HCT116 (cell line): ENCODE measurements at regions not wholly inside any gene's neighbourhood (a gene's known extent, or its start where the extent isn't known, plus 50 kb on each side); places are given as distances from the start of the nearest gene placed in this dataset.

Source experiments
- ATAC-seq: fragments of 200-7000 bp; cut with Tn5 transposase; 2 replicates; pipeline ENCODE4 v1.9.1; 2020; ENCODE audit warnings: mild to moderate bottlenecking, moderate library complexity
- BruUV-seq: library from RNA; stranded (reverse); fragments of 400-500 nt; replicated peaks from 2 replicates; lab custom pipeline; 2021; lab: Mats Ljungman, UMichigan
- CTCF ChIA-PET: fragments of 300-600 bp; sonication (Branson Sonifier 250); formaldehyde crosslinking; loops from one replicate; lab custom pipeline; 2021; ENCODE audit warnings: antibody characterized with exemption; lab: Charles Lee
- POLR2A ChIA-PET: fragments of 300-600, 350-600 bp; sonication (Branson Sonifier 250); formaldehyde crosslinking; loops from one replicate; lab custom pipeline; 2021; ENCODE audit warnings: antibody characterized with exemption; lab: Charles Lee
- RAD21 ChIA-PET, 2 experiments: fragments of 300-600 bp; sonication (Branson Sonifier 250); formaldehyde crosslinking; loops; one replicate each; lab custom pipeline; 2023; ENCODE audit warnings: low total read pairs in 2 of 2; ENCODE audit not compliant: uncharacterized antibody in 2 of 2, unreplicated experiment in 2 of 2, low non-redundant PET in 1 of 2; lab: Charles Lee
- DNase-seq: peaks from one replicate; pipeline ENCODE4 v3.0.0-alpha.2; 2010; ENCODE audit warnings: low read depth, low spot score
- H2AFZ ChIP-seq: fragments of 200-600 bp; shearing (Covaris generic), sonication (generic); 2 replicates; pipeline ENCODE4 v1.6.1; 2017; ENCODE audit warnings: low read depth, mixed run types, mixed read lengths, antibody characterized with exemption, low read length; ENCODE audit not compliant: poor library complexity, severe bottlenecking
- H3K27ac ChIP-seq: 2 replicates; pipeline ENCODE4 v1.5.1; 2012; ENCODE audit warnings: low read depth, low read length
- H3K27me3 ChIP-seq: fragments of 200-600 bp; sonication (generic); 2 replicates; pipeline ENCODE4 v1.6.1; 2016; ENCODE audit warnings: mixed run types, low read length, mixed read lengths; ENCODE audit not compliant: insufficient read depth
- H3K36me3 ChIP-seq, 2 experiments: fragments of 200-500 bp in 1 of 2; fragments of 200-600 bp in 1 of 2; sonication (Bioruptor generic) in 1 of 2; sonication (generic) in 1 of 2; 2 replicates each; pipeline versions ENCODE4 v1.5.1 to v1.6.1; 2014 to 2016; ENCODE audit warnings: low read length in 2 of 2, inconsistent platforms in 1 of 2, mixed read lengths in 1 of 2, mixed run types in 1 of 2; ENCODE audit not compliant: insufficient read depth in 2 of 2, control insufficient read depth in 1 of 2
- H3K4me1 ChIP-seq, 2 experiments: fragments of 200-600 bp in 1 of 2; sonication (generic) in 1 of 2; 2 replicates each; pipeline versions ENCODE4 v1.5.1 to v1.6.1; 2012 to 2017; ENCODE audit warnings: low read length in 2 of 2, inconsistent platforms in 1 of 2, mild to moderate bottlenecking in 1 of 2, mixed read lengths in 1 of 2, mixed run types in 1 of 2, moderate library complexity in 1 of 2; ENCODE audit not compliant: insufficient read depth in 2 of 2, control insufficient read depth in 1 of 2
- H3K4me2 ChIP-seq: fragments of 200-600 bp; sonication (generic); 2 replicates; pipeline ENCODE4 v1.6.1; 2017; ENCODE audit warnings: mixed run types, low read length, mixed read lengths
- H3K4me3 ChIP-seq, 2 experiments: fragments of 200-600 bp in 1 of 2; sonication (generic) in 1 of 2; replicated peaks in 1 of 2; 2 replicates each; pipeline ENCODE4 v1.5.1; 2011 to 2016; ENCODE audit warnings: low read length in 2 of 2, control low read depth in 1 of 2, low read depth in 1 of 2, mild to moderate bottlenecking in 1 of 2, mixed read lengths in 1 of 2, mixed run types in 1 of 2
- H3K79me2 ChIP-seq: fragments of 200-600 bp; sonication (generic); 2 replicates; pipeline ENCODE4 v1.6.1; 2017; ENCODE audit warnings: mild to moderate bottlenecking, mixed run types, low read length, moderate library complexity, mixed read lengths; ENCODE audit not compliant: insufficient read depth
- H3K9ac ChIP-seq: fragments of 200-600 bp; sonication (generic); 2 replicates; pipeline ENCODE4 v1.6.1; 2016; ENCODE audit warnings: low read length, mixed read lengths
- H3K9me2 ChIP-seq: fragments of 200-600 bp; sonication (generic), shearing (Covaris generic); 2 replicates; pipeline ENCODE4 v1.6.1; 2017; ENCODE audit warnings: mixed run types, mild to moderate bottlenecking, moderate library complexity; ENCODE audit not compliant: insufficient read depth
- H3K9me3 ChIP-seq, 2 experiments: fragments of 200-500 bp in 1 of 2; fragments of 200-600 bp in 1 of 2; sonication (Bioruptor generic) in 1 of 2; sonication (generic) in 1 of 2; 2 replicates each; pipeline ENCODE4 v1.6.1; 2014 to 2017; ENCODE audit warnings: low read length in 2 of 2, mixed read lengths in 2 of 2, inconsistent platforms in 1 of 2, low read depth in 1 of 2, mild to moderate bottlenecking in 1 of 2, mixed run types in 1 of 2, moderate library complexity in 1 of 2; ENCODE audit not compliant: control insufficient read depth in 1 of 2, insufficient read depth in 1 of 2
- H4K20me1 ChIP-seq: fragments of 200-600 bp; sonication (generic), shearing (Covaris generic); 2 replicates; pipeline ENCODE4 v1.6.1; 2017; ENCODE audit warnings: mixed run types, mild to moderate bottlenecking, moderate library complexity; ENCODE audit not compliant: insufficient read depth
- EZH2 ChIP-seq: fragments of 200-600 bp; sonication (generic); IDR thresholded peaks from 2 replicates; pipeline ENCODE4 v1.6.1; 2017; ENCODE audit warnings: antibody characterized with exemption, mixed run types
- FOSL1 ChIP-seq: IDR thresholded peaks from 2 replicates; pipeline ENCODE4 v1.6.1; 2012; ENCODE audit warnings: low read depth
- SP1 ChIP-seq: IDR thresholded peaks from 2 replicates; pipeline ENCODE4 v1.6.1; 2012; ENCODE audit warnings: low read depth
- intact Hi-C: fragments of 100-400 bp; cut with micrococcal nuclease; formaldehyde crosslinking; loops from 2 replicates; pipeline ENCODE4 v1.10.0; 2022
- TF ChIP-seq, protein P1 (sequence below): IDR thresholded peaks from 2 replicates; pipeline ENCODE4 v1.6.1; 2012
- TF ChIP-seq, protein P2 (sequence below), 3 experiments: fragments of 200-600 bp in 1 of 3; sonication (generic) in 1 of 3; IDR thresholded peaks in 2 of 3; conservative IDR thresholded peaks in 1 of 3; 2 replicates each; pipeline ENCODE4 v1.5.1; 2012 to 2017; ENCODE audit warnings: low read depth in 2 of 3, low read length in 2 of 3, antibody characterized with exemption in 1 of 3, borderline replicate concordance in 1 of 3, control low read depth in 1 of 3, mild to moderate bottlenecking in 1 of 3, mixed read lengths in 1 of 3, mixed run types in 1 of 3, moderate library complexity in 1 of 3; ENCODE audit not compliant: insufficient read depth in 1 of 3

DNA sequence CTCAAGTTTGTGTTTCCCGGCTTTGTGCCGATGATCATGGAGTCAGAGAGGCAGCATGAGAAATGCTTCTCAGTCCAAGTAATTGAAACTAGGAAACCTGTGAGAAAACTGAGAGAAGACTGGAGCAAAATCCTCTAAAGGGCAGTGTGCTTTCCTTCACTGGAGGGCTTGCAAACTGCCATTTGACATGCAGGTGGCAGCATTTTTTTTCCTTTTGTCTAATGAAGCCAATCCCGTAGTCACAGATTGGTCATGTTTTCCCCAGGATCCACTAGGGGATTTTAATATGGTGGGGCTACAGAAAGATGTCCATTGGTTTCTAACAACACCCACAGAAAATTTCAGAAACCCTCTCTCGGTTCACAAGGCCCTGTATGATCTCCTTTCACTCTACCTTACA lies 117.4 kb upstream of the NUDT10 start:
- POLR2A ChIA-PET = no interaction called here
- Histone ChIP-seq H3K36me3 (no peaks in the 10 kb centered on the region), H3K9ac (no peak overlapping the region), H3K9me3 (no peaks in the 10 kb centered on the region), H2AFZ (no peak overlapping the region), H4K20me1 (no peaks in the 10 kb centered on the region), H3K27me3 (no peaks in the 10 kb centered on the region), H3K27ac (no peak overlapping the region), H3K79me2 (no peaks in the 10 kb centered on the region), H3K4me2 (no peak overlapping the region), H3K4me1 (no peaks in the 10 kb centered on the region), H3K4me3 (no peak overlapping the region), H3K9me2 (no peaks in the 10 kb centered on the region)
- ATAC-seq = peak; percentile 49; the same call in 1 of the 2 replicates
- RAD21 ChIA-PET = no interaction called here
- BruUV-seq = no TSS peak
- intact Hi-C loops = no loop called here
- CTCF ChIA-PET = no interaction called here
- TF ChIP-seq, protein P1, sequence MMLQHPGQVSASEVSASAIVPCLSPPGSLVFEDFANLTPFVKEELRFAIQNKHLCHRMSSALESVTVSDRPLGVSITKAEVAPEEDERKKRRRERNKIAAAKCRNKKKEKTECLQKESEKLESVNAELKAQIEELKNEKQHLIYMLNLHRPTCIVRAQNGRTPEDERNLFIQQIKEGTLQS = no peak
- TF ChIP-seq, protein P2, sequence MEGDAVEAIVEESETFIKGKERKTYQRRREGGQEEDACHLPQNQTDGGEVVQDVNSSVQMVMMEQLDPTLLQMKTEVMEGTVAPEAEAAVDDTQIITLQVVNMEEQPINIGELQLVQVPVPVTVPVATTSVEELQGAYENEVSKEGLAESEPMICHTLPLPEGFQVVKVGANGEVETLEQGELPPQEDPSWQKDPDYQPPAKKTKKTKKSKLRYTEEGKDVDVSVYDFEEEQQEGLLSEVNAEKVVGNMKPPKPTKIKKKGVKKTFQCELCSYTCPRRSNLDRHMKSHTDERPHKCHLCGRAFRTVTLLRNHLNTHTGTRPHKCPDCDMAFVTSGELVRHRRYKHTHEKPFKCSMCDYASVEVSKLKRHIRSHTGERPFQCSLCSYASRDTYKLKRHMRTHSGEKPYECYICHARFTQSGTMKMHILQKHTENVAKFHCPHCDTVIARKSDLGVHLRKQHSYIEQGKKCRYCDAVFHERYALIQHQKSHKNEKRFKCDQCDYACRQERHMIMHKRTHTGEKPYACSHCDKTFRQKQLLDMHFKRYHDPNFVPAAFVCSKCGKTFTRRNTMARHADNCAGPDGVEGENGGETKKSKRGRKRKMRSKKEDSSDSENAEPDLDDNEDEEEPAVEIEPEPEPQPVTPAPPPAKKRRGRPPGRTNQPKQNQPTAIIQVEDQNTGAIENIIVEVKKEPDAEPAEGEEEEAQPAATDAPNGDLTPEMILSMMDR (IDR thresholded peaks at IDR 0.05 in 2 of 3, conservative IDR thresholded peaks at IDR 0.05 in 1 of 3; ENCODE audit: borderline replicate concordance in 1 of 3, insufficient read depth in 1 of 3, low read depth in 2 of 3, low read length in 2 of 3) = peak in 2 of 3 experiments; percentile 24 to 34; a peak in 3 of 6 replicates
- no peak for DNase-seq

DNA sequence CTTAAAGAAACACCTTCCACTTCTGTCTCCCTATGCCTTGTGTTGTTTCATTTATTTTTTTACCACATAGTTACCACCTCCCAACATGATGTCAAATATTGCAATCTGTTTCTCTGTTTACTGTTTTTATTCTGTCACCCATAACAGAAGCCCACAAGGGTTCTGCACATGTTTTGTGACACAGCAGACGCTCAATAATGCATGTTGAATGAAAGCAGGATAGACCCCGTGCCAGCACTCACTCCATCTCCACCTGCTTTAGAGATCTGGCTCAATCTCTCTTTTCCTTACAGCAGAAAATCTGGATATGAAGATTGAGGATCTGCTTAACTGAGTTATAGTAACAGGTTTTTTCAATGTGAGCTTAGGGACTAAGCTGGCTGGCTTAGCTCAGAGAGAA lies 116.8 kb upstream of the NUDT10 start:
- Histone ChIP-seq H3K27ac (no peak overlapping the region), H3K4me3 (no peak overlapping the region), H3K4me2 (no peak overlapping the region), H3K9me2 (no peaks in the 10 kb centered on the region), H3K4me1 (no peaks in the 10 kb centered on the region), H3K9ac (no peak overlapping the region), H3K79me2 (no peaks in the 10 kb centered on the region), H2AFZ (no peak overlapping the region), H3K9me3 (no peaks in the 10 kb centered on the region), H4K20me1 (no peaks in the 10 kb centered on the region), H3K36me3 (no peaks in the 10 kb centered on the region), H3K27me3 (no peaks in the 10 kb centered on the region)
- no peak for TF ChIP-seq EZH2
- TF ChIP-seq SP1 = no peak
- TF ChIP-seq FOSL1 = no peak
- ChIA-PET POLR2A (no interaction called here), CTCF (no interaction called here), RAD21 (no interaction called here)
- ATAC-seq (no peak), DNase-seq (no peak)
- no TSS peak for BruUV-seq
- intact Hi-C loops = no loop called here
